CD4-positive, alpha-beta T cell (primary cell): ENCODE measurements at regions not wholly inside any gene's neighbourhood (a gene's known extent, or its start where the extent isn't known, plus 50 kb on each side); places are given as distances from the start of the nearest gene placed in this dataset.

Experiments used
- ATAC-seq: fragments of 200-7000 bp; cut with Tn5 transposase; one replicate; pipeline ENCODE4 v1.10.0; 2022; ENCODE audit warnings: mild to moderate bottlenecking; ENCODE audit not compliant: poor library complexity
- CTCF ChIA-PET: fragments of 350-600 bp; sonication (Branson Sonifier 250); formaldehyde crosslinking; loops from one replicate; lab custom pipeline; 2021; ENCODE audit warnings: antibody characterized with exemption, inconsistent platforms; lab: Charles Lee
- POLR2A ChIA-PET: fragments of 350-600 bp; sonication (Branson Sonifier 250); formaldehyde crosslinking; loops from one replicate; lab custom pipeline; 2021; ENCODE audit warnings: antibody characterized with exemption, inconsistent platforms; lab: Charles Lee
- DNase-seq, 14 experiments: peaks; one replicate each; pipeline ENCODE4 v3.0.0-alpha.2; 2013 to 2020; ENCODE audit warnings: mixed read lengths in 2 of 14
- H3K27ac ChIP-seq, 2 donors: one replicate each; pipeline versions ENCODE4 v1.5.1 to v1.7.0; 2013; ENCODE audit warnings: low read length in 2 of 2, low read depth in 1 of 2, mild to moderate bottlenecking in 1 of 2
- H3K27me3 ChIP-seq, 2 experiments: 1 replicate in 1 of 2; 2 replicates in 1 of 2; pipeline versions ENCODE4 v1.6.1 to v1.7.0; 2013; ENCODE audit warnings: low read length in 2 of 2, control low read depth in 1 of 2, mild to moderate bottlenecking in 1 of 2, moderate library complexity in 1 of 2; ENCODE audit not compliant: insufficient read depth in 2 of 2, control insufficient read depth in 1 of 2
- H3K36me3 ChIP-seq: one replicate; pipeline ENCODE4 v1.6.1; 2013; ENCODE audit warnings: low read length, control low read depth; ENCODE audit not compliant: insufficient read depth
- H3K4me1 ChIP-seq: one replicate; pipeline ENCODE4 v1.6.1; 2013; ENCODE audit warnings: low read length, control low read depth; ENCODE audit not compliant: insufficient read depth
- H3K4me3 ChIP-seq: one replicate; pipeline ENCODE4 v1.5.1; 2013; ENCODE audit warnings: mild to moderate bottlenecking, low read length, moderate library complexity
- H3K9me3 ChIP-seq, 2 experiments: 1 replicate in 1 of 2; 2 replicates in 1 of 2; pipeline versions ENCODE4 v1.6.1 to v1.7.0; 2013; ENCODE audit warnings: low read length in 2 of 2, mild to moderate bottlenecking in 2 of 2, control low read depth in 1 of 2, moderate library complexity in 1 of 2; ENCODE audit not compliant: control insufficient read depth in 1 of 2, insufficient read depth in 1 of 2
- H3K27ac Mint-ChIP-seq: one replicate; pipeline ENCODE4 v1.8.0; 2020; ENCODE audit warnings: mixed read lengths
- H3K27me3 Mint-ChIP-seq: one replicate; pipeline ENCODE4 v1.8.0; 2021; ENCODE audit warnings: mixed read lengths
- H3K36me3 Mint-ChIP-seq: one replicate; pipeline ENCODE4 v1.8.0; 2021; ENCODE audit warnings: low read depth, mixed read lengths
- H3K4me1 Mint-ChIP-seq: one replicate; pipeline ENCODE4 v1.8.0; 2021; ENCODE audit warnings: low read depth, mixed read lengths
- H3K4me3 Mint-ChIP-seq: one replicate; pipeline ENCODE4 v1.8.0; 2020; ENCODE audit warnings: mild to moderate bottlenecking, mixed read lengths
- H3K9me3 Mint-ChIP-seq: one replicate; pipeline ENCODE4 v1.8.0; 2020; ENCODE audit warnings: mixed read lengths
- intact Hi-C, 2 experiments: fragments of 100-400 bp; cut with DNase I in 1 of 2; cut with micrococcal nuclease in 1 of 2; formaldehyde crosslinking; loops; one replicate each; pipeline versions ENCODE4 v1.15.1 to v1.9.0; 2023 to 2025; cut with DNase I, micrococcal nuclease
- TF ChIP-seq, protein P1 (sequence below): fragments of 200-600 bp; IDR thresholded peaks from one replicate; pipeline ENCODE4 v1.8.0; 2022; ENCODE audit warnings: antibody characterized with exemption, mild to moderate bottlenecking

DNA sequence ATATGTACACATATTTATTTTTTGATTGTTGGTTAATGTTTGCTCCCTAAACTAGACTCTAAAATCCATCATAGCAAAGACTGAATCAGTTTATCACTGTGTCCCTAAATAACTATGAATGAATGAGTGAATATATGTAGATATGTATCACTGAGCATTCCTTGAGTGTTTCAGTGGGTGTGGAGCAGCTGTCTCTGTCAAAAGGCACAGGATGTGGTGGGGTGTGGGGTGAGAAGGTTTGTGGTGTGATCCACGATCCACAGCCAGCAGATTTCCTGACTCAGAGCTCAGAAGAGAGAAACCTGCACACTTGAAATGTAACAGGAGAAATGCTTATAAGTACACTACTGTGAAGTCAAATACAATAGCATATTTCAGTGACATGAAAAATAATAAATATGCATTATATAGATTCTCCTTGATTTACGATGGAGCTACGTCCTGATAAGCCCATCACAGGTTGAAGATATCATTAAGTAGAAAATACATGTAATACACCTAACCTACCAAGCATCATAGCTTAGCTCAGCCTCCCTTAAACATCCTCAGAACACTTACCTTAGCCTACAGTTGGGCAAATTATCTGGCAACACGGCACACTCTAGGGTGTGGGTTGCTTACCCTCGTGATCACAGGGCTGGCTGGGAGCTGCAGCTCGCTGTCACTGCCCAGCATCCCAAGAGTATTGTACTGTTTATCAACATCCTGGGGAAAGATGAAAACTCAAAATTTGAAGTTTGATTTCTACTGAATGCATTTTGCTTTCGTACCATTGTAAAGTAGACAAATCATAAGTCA lies 287.0 kb downstream of the GAS1 start:
- DNase-seq (peak in 1 of 14 experiments; percentile 27), ATAC-seq (no peak)
- POLR2A ChIA-PET = no interaction called here

DNA sequence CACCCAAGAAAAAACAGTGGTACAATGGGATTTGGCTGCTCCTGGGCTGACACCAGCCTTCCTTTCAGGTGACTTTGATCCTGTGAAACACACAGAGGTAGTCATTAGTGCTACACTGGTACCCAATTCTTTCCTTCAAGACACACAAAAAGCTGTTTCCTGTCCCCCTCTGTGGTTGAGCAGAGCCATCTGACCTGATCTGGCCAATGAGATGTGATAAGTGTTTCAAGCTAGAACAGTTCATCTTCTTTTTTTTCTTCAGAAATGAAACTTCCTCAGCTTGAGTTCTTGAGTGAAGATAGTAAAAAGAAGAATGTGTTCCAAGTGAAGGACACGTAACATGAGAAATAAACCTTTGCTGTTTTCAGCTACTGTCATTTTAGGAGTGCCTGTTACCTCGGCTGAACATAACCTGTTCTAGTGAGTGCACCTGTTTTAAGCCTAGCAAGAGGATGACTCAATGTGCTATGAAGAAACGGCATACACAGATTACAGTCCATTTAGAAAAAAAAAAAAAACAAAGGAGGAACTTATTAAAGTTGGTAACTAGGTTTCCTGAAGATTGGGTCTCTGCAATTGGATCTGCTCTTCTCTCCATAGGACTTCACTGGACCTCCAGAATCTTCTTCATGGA lies 287.8 kb downstream of the GAS1 start:
- H3K9me3 ChIP-seq = no peaks in the 10 kb centered on the region
- ATAC-seq = no peak
- Mint-ChIP-seq H3K4me3 (no peak overlapping the region), H3K4me1 (peaks cover 15% of the 10 kb centered on the region), H3K36me3 (no peaks in the 10 kb centered on the region), H3K27me3 (peaks cover 3% of the 10 kb centered on the region), H3K27ac (no peak overlapping the region), H3K9me3 (peaks cover 4% of the 10 kb centered on the region)
- no peak overlapping the region for H3K27ac ChIP-seq
- CTCF ChIA-PET = no interaction called here
- H3K27me3 ChIP-seq = peaks cover 2 to 7% of the 10 kb centered on the region in 2 experiments
- H3K36me3 ChIP-seq = no peaks in the 10 kb centered on the region
- intact Hi-C loops = no loop called here
- POLR2A ChIA-PET = no interaction called here
- H3K4me1 ChIP-seq = no peaks in the 10 kb centered on the region
- TF ChIP-seq, protein P1, sequence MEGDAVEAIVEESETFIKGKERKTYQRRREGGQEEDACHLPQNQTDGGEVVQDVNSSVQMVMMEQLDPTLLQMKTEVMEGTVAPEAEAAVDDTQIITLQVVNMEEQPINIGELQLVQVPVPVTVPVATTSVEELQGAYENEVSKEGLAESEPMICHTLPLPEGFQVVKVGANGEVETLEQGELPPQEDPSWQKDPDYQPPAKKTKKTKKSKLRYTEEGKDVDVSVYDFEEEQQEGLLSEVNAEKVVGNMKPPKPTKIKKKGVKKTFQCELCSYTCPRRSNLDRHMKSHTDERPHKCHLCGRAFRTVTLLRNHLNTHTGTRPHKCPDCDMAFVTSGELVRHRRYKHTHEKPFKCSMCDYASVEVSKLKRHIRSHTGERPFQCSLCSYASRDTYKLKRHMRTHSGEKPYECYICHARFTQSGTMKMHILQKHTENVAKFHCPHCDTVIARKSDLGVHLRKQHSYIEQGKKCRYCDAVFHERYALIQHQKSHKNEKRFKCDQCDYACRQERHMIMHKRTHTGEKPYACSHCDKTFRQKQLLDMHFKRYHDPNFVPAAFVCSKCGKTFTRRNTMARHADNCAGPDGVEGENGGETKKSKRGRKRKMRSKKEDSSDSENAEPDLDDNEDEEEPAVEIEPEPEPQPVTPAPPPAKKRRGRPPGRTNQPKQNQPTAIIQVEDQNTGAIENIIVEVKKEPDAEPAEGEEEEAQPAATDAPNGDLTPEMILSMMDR = no peak
- DNase-seq = no peak
- no peak overlapping the region for H3K4me3 ChIP-seq

More for the DNA sequence above, 287.0 kb downstream of the GAS1 start:
- no peak overlapping the region for H3K4me3 Mint-ChIP-seq
- H3K9me3 Mint-ChIP-seq = peaks cover 4% of the 10 kb centered on the region
- peaks cover 15% of the 10 kb centered on the region for H3K4me1 Mint-ChIP-seq
- H3K36me3 Mint-ChIP-seq = no peaks in the 10 kb centered on the region
- no peaks in the 10 kb centered on the region for H3K36me3 ChIP-seq
- no peaks in the 10 kb centered on the region for H3K9me3 ChIP-seq
- TF ChIP-seq, protein P1 = no peak
- CTCF ChIA-PET = no interaction called here
- H3K4me3 ChIP-seq = no peak overlapping the region
- peaks cover 8% of the 10 kb centered on the region for H3K27me3 Mint-ChIP-seq
- H3K27ac Mint-ChIP-seq = no peak overlapping the region
- peaks cover 5 to 7% of the 10 kb centered on the region in 2 experiments for H3K27me3 ChIP-seq
- no peak overlapping the region for H3K27ac ChIP-seq
- intact Hi-C loops = no loop called here
- H3K4me1 ChIP-seq = no peaks in the 10 kb centered on the region

DNA sequence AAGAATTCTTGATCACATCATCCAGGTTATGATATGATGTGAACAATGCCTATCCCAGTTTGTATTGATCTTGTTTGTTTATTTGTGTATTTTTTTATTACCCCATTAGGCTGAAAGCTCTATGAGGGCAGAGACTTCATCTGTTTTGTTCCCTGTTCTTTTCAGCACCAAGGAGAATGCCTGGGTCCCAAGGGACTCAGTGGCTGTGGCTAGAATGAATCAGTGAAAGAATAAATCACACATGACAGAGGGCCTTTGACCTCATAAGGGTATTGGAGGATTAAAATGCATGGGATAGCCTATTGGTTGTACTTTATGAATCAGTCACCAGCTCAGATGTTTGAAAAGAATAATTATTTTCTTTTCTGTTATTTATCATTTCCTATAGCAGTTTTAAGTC lies 292.2 kb downstream of the GAS1 start:
- ChIA-PET CTCF (no interaction called here), POLR2A (no interaction called here)
- TF ChIP-seq, protein P1 = no peak

More for the DNA sequence above, 292.2 kb downstream of the GAS1 start:
- H3K27me3 Mint-ChIP-seq = no peaks in the 10 kb centered on the region
- H3K27me3 ChIP-seq = peaks cover 0 to 7% of the 10 kb centered on the region in 2 experiments
- no peak overlapping the region for H3K27ac ChIP-seq
- H3K27ac Mint-ChIP-seq = no peak overlapping the region
- peaks cover 7% of the 10 kb centered on the region for H3K9me3 Mint-ChIP-seq
- H3K4me3 ChIP-seq = no peak overlapping the region
- no peaks in the 10 kb centered on the region for H3K36me3 Mint-ChIP-seq
- H3K4me1 ChIP-seq = no peaks in the 10 kb centered on the region
- H3K4me3 Mint-ChIP-seq = no peak overlapping the region
- intact Hi-C loops = no loop called here
- DNase-seq = no peak
- no peak for ATAC-seq
- no peaks in the 10 kb centered on the region for H3K36me3 ChIP-seq
- H3K9me3 ChIP-seq = no peaks in the 10 kb centered on the region
- H3K4me1 Mint-ChIP-seq = peaks cover 9% of the 10 kb centered on the region
